ENCODE measurements at regions not wholly inside any gene's neighbourhood (a gene's known extent, or its start where the extent isn't known, plus 50 kb on each side); places are given as distances from the start of the nearest gene placed in this dataset.
A peak's percentile ranks its signal among the peaks of the same experiment; 100 is the strongest.

- TF ChIP-seq CTCF (IDR thresholded peaks at IDR 0.05; ENCODE audit: insufficient read depth, low read depth, low read length): no peak
- ChIA-PET POLR2A (interaction anchor here (0.6 kb wide), 1 partner anchor 874 kb away, joined by 3 read pairs; no protein-coding TSS in a partner anchor), CTCF (interaction anchor here (0.7 kb wide), 2 partner anchors 55 to 66 kb away, joined by 3 to 4 read pairs; no protein-coding TSS in a partner anchor)
- Histone ChIP-seq H3K36me3 (ENCODE audit: control insufficient read depth, insufficient read depth, low read length) (no peaks in the 10 kb centered on the region), H3K27me3 (ENCODE audit: control insufficient read depth, insufficient read depth, low read length) (no peaks in the 10 kb centered on the region), H3K4me3 (ENCODE audit: low read depth, low read length) (no peak overlapping the region)
- peak; percentile 26 for DNase-seq (ENCODE audit: low read depth)
These were observed 293.5 kb downstream of the PRL start for GRCh38 chr6:22003287-22003686.

- no peak overlapping the region for H3K4me3 ChIP-seq (ENCODE audit: low read depth, low read length)
- no peak for TF ChIP-seq CTCF (IDR thresholded peaks at IDR 0.05; ENCODE audit: insufficient read depth, low read depth, low read length)
- H3K27me3 ChIP-seq (ENCODE audit: control insufficient read depth, insufficient read depth, low read length): no peaks in the 10 kb centered on the region
- ChIA-PET CTCF (no interaction called here), POLR2A (no interaction called here)
- no peaks in the 10 kb centered on the region for H3K36me3 ChIP-seq (ENCODE audit: control insufficient read depth, insufficient read depth, low read length)
- no peak for DNase-seq (ENCODE audit: low read depth)
These were observed 290.0 kb downstream of the PRL start for GRCh38 chr6:22006795-22007194.

DNA sequence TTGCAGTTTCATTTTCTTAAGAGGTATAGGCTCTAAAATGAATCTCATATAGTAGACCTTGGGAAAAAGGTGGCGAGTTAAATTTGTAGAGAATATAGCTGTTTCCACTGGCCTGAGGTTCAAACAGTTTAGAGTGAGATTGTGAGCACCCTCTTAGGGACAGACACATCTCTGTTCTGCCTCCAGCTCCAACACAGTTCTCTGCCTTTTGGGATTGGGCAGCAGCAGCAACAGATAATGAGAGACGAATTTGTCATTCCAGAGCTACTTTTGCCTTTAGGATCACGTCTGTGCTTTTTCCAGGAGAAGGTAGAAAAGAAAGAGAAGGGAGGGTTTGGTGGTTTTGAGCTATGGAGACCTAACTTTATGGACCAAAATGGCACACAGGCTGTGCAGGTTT lies 289.4 kb downstream of the PRL start:
- CTCF ChIA-PET: interaction anchor here (1.4 kb wide), 1 partner anchor 15 kb away, joined by 4 read pairs; no protein-coding TSS in a partner anchor
- TF ChIP-seq CTCF (IDR thresholded peaks at IDR 0.05; ENCODE audit: insufficient read depth, low read depth, low read length): no peak
- H3K36me3 ChIP-seq (ENCODE audit: control insufficient read depth, insufficient read depth, low read length): no peaks in the 10 kb centered on the region
- POLR2A ChIA-PET: no interaction called here
- H3K27me3 ChIP-seq (ENCODE audit: control insufficient read depth, insufficient read depth, low read length): no peaks in the 10 kb centered on the region
- no peak overlapping the region for H3K4me3 ChIP-seq (ENCODE audit: low read depth, low read length)
- no peak for DNase-seq (ENCODE audit: low read depth)

- Histone ChIP-seq H3K36me3 (ENCODE audit: control insufficient read depth, insufficient read depth, low read length) (no peaks in the 10 kb centered on the region), H3K27me3 (ENCODE audit: control insufficient read depth, insufficient read depth, low read length) (no peaks in the 10 kb centered on the region), H3K4me3 (ENCODE audit: low read depth, low read length) (no peak overlapping the region)
- ChIA-PET CTCF (interaction anchor here (1.4 kb wide), 1 partner anchor 16 kb away, joined by 4 read pairs; no protein-coding TSS in a partner anchor), POLR2A (no interaction called here)
- no peak for TF ChIP-seq CTCF (IDR thresholded peaks at IDR 0.05; ENCODE audit: insufficient read depth, low read depth, low read length)
- no peak for DNase-seq (ENCODE audit: low read depth)
These were observed 288.5 kb downstream of the PRL start for GRCh38 chr6:22008248-22008836.

DNA sequence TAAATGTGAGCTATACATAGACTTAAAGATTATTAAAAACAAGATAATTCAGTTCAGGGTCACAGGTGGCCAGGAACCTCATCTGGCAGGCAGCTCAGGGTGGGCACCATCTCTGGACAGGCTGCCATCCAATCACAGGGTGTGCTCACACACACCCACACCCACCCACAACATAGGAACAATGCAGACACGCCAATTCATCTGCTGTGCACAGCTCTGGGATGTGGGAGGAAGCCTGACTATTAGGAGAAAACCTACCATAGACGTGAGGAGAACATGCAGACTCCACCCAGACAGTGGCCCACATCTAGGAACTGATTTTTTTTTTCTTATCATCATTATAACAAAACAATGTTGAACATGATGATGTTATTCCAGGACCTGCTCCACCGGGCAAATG lies 286.7 kb downstream of the PRL start:
- ChIA-PET POLR2A (no interaction called here), CTCF (interaction anchor here (1.0 kb wide), 1 partner anchor 16 kb away, joined by 3 read pairs; no protein-coding TSS in a partner anchor)

More for the DNA sequence above, 286.7 kb downstream of the PRL start:
- Histone ChIP-seq H3K27me3 (ENCODE audit: control insufficient read depth, insufficient read depth, low read length) (no peaks in the 10 kb centered on the region), H3K36me3 (ENCODE audit: control insufficient read depth, insufficient read depth, low read length) (no peaks in the 10 kb centered on the region), H3K4me3 (ENCODE audit: low read depth, low read length) (no peak overlapping the region)
- no peak for TF ChIP-seq CTCF (IDR thresholded peaks at IDR 0.05; ENCODE audit: insufficient read depth, low read depth, low read length)
- no peak for DNase-seq (ENCODE audit: low read depth)
